Vagina (tissue), 2 donors: ENCODE measurements at regions not wholly inside any gene's neighbourhood (a gene's known extent, or its start where the extent isn't known, plus 50 kb on each side); places are given as distances from the start of the nearest gene placed in this dataset.

Experiments used
- POLR2A ChIP-seq, 2 donors: fragments of 450-650 bp; IDR thresholded peaks; one replicate each; pipeline ENCODE4 v1.6.1; 2017; ENCODE audit warnings: antibody characterized with exemption in 2 of 2, mild to moderate bottlenecking in 2 of 2, moderate library complexity in 2 of 2
- POLR2AphosphoS5 ChIP-seq, 2 donors: sonication (generic); formaldehyde crosslinking; IDR thresholded peaks; one replicate each; pipeline ENCODE4 v1.9.0; 2017; ENCODE audit warnings: antibody characterized with exemption in 2 of 2, mild to moderate bottlenecking in 2 of 2, low read depth in 1 of 2; ENCODE audit not compliant: insufficient read depth in 1 of 2
- TF ChIP-seq, protein P1 (sequence below), 3 experiments: fragments of 450-650 bp in 2 of 3; fragments of 200-600 bp in 1 of 3; sonication (generic) in 1 of 3; IDR thresholded peaks; one replicate each; pipeline ENCODE4 v1.5.1; 2017 to 2019; ENCODE audit warnings: antibody characterized with exemption in 3 of 3, mild to moderate bottlenecking in 2 of 3, moderate library complexity in 2 of 3

DNA sequence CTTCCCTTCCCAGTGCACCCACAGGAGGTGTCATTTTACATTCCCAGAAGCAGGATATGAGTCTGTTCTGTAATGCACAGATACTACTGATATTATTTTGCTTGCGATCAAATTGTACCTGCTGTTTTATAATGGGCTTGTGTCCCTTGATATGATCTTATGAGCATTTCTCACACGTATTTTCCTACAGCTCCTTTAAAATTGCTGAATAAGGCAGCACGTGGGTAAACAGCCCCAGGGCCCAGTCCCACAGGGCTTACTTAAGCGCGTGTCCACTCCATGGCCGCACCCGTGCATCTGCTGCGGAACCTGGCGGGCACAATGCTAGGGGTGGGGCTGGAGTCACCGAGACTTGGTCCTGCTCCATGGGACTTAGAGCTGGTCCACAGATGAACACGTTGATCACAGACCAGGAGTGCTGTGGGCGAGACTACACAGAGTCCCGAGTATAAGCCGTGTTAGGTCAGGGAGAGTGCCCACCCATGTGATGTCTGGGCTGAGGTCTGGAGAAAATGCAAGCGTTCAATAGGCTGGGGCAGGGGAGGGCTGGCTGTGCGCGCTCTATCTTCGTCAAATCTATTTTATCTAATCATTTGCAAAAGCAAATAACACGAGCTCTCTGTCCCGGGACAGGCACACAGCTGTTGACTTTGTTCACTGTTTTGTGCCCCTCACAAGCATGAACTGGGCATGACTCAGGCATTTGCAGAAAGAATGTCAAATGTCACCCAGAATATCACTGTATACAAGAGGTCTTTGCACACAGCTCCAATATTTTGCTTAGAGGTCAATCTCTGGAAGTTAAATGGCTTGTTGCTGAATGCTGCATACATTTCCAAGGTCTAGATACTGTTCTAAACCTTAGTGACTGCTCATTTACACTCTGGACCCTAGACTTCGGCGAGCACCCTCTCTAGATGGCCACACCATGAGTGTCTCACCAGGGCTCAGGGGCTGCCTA, 119.3 kb downstream of the CRYAA start:
- TF ChIP-seq, protein P1, sequence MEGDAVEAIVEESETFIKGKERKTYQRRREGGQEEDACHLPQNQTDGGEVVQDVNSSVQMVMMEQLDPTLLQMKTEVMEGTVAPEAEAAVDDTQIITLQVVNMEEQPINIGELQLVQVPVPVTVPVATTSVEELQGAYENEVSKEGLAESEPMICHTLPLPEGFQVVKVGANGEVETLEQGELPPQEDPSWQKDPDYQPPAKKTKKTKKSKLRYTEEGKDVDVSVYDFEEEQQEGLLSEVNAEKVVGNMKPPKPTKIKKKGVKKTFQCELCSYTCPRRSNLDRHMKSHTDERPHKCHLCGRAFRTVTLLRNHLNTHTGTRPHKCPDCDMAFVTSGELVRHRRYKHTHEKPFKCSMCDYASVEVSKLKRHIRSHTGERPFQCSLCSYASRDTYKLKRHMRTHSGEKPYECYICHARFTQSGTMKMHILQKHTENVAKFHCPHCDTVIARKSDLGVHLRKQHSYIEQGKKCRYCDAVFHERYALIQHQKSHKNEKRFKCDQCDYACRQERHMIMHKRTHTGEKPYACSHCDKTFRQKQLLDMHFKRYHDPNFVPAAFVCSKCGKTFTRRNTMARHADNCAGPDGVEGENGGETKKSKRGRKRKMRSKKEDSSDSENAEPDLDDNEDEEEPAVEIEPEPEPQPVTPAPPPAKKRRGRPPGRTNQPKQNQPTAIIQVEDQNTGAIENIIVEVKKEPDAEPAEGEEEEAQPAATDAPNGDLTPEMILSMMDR (IDR thresholded peaks at IDR 0.05) = no peak
- no peak for TF ChIP-seq POLR2A (IDR thresholded peaks at IDR 0.05)
- TF ChIP-seq POLR2AphosphoS5 (IDR thresholded peaks at IDR 0.05; ENCODE audit: insufficient read depth in 1 of 2, low read depth in 1 of 2) = no peak
